B cell (primary cell): ENCODE measurements at regions not wholly inside any gene's neighbourhood (a gene's known extent, or its start where the extent isn't known, plus 50 kb on each side); places are given as distances from the start of the nearest gene placed in this dataset.

Source experiments
- ATAC-seq: fragments of 200-7000 bp; cut with Tn5 transposase; one replicate; pipeline ENCODE4 v1.10.0; 2021; ENCODE audit warnings: low read depth, mild to moderate bottlenecking, moderate number of reproducible peaks, moderate library complexity
- CTCF ChIA-PET: fragments of 350-600 bp; sonication (Branson Sonifier 250); formaldehyde crosslinking; loops from one replicate; lab custom pipeline; 2021; ENCODE audit warnings: antibody characterized with exemption, inconsistent platforms; lab: Charles Lee
- POLR2A ChIA-PET: fragments of 350-600 bp; sonication (Branson Sonifier 250); formaldehyde crosslinking; loops from one replicate; lab custom pipeline; 2021; ENCODE audit warnings: antibody characterized with exemption; lab: Charles Lee
- DNase-seq: peaks from one replicate; pipeline ENCODE4 v3.0.0; 2013
- H2AFZ ChIP-seq: 2 replicates; pipeline ENCODE4 v1.6.1; 2012; ENCODE audit warnings: mild to moderate bottlenecking, low read depth, low read length; ENCODE audit not compliant: insufficient read depth, poor library complexity, severe bottlenecking
- H3K27ac ChIP-seq, 2 donors: 1 replicate in 1 of 2; 2 replicates in 1 of 2; pipeline ENCODE4 v1.5.1; 2012 to 2013; ENCODE audit warnings: low read length in 2 of 2, mild to moderate bottlenecking in 2 of 2, moderate library complexity in 1 of 2
- H3K27me3 ChIP-seq, 4 experiments: fragments of 200-600 bp in 1 of 4; sonication (generic) in 1 of 4; replicated peaks in 1 of 4; 1 replicate in 2 of 4; 2 replicates in 2 of 4; pipeline versions ENCODE4 v1.6.1 to v1.7.0; 2013 to 2016; ENCODE audit warnings: low read length in 3 of 4, mild to moderate bottlenecking in 2 of 4, mixed read lengths in 1 of 4, moderate library complexity in 1 of 4; ENCODE audit not compliant: insufficient read depth in 4 of 4, control insufficient read depth in 3 of 4; ENCODE audit errors: control extremely low read depth in 1 of 4
- H3K36me3 ChIP-seq, 2 experiments: replicated peaks in 1 of 2; 1 replicate in 1 of 2; 2 replicates in 1 of 2; pipeline versions ENCODE4 v1.6.1 to v1.7.1; 2013; ENCODE audit warnings: low read length in 1 of 2; ENCODE audit not compliant: insufficient read depth in 2 of 2, control insufficient read depth in 1 of 2; ENCODE audit errors: control extremely low read depth in 1 of 2, extremely low read depth in 1 of 2
- H3K4me1 ChIP-seq, 2 donors: fragments of 200-600 bp in 1 of 2; sonication (generic) in 1 of 2; 1 replicate in 1 of 2; 2 replicates in 1 of 2; pipeline versions ENCODE4 v1.5.1 to v1.6.1; 2013 to 2017; ENCODE audit warnings: low read length in 2 of 2; ENCODE audit not compliant: control insufficient read depth in 2 of 2, insufficient read depth in 2 of 2
- H3K4me2 ChIP-seq: replicated peaks from 2 replicates; pipeline ENCODE3; 2012; ENCODE audit warnings: mild to moderate bottlenecking, low read depth, low read length; ENCODE audit not compliant: poor library complexity, severe bottlenecking
- H3K4me3 ChIP-seq, 5 experiments: fragments of 200-600 bp in 1 of 5; sonication (generic) in 1 of 5; 1 replicate in 3 of 5; 2 replicates in 2 of 5; pipeline versions ENCODE4 v1.5.1 to v1.7.0; 2011 to 2016; ENCODE audit warnings: low read length in 4 of 5, mild to moderate bottlenecking in 4 of 5, low read depth in 2 of 5, control low read depth in 1 of 5, moderate library complexity in 1 of 5; ENCODE audit not compliant: insufficient read depth in 1 of 5; ENCODE audit errors: control extremely low read depth in 1 of 5, extremely low read depth in 1 of 5
- H3K79me2 ChIP-seq: fragments of 200-600 bp; sonication (generic); one replicate; pipeline ENCODE4 v1.6.0; 2016; ENCODE audit warnings: low read length; ENCODE audit not compliant: control insufficient read depth, insufficient read depth
- H3K9ac ChIP-seq: fragments of 200-600 bp; sonication (generic); 2 replicates; pipeline ENCODE4 v1.6.1; 2017; ENCODE audit warnings: mild to moderate bottlenecking, low read length, moderate library complexity
- H3K9me3 ChIP-seq, 3 donors: one replicate each; pipeline versions ENCODE4 v1.6.1 to v1.7.1; 2013; ENCODE audit warnings: low read length in 2 of 3; ENCODE audit not compliant: control insufficient read depth in 2 of 3, insufficient read depth in 1 of 3; ENCODE audit errors: control extremely low read depth in 1 of 3
- H4K20me1 ChIP-seq: 2 replicates; pipeline ENCODE4 v1.6.0; 2012; ENCODE audit warnings: mild to moderate bottlenecking, low read length; ENCODE audit not compliant: insufficient read depth, control insufficient read depth, poor library complexity, severe bottlenecking
- H3K27ac Mint-ChIP-seq: one replicate; pipeline ENCODE4 v1.8.0; 2021; ENCODE audit warnings: mixed read lengths
- H3K27me3 Mint-ChIP-seq: one replicate; pipeline ENCODE4 v1.8.0; 2021; ENCODE audit warnings: mixed read lengths
- H3K4me1 Mint-ChIP-seq: one replicate; pipeline ENCODE4 v1.8.0; 2021; ENCODE audit warnings: mixed read lengths
- H3K4me3 Mint-ChIP-seq: one replicate; pipeline ENCODE4 v1.8.0; 2021; ENCODE audit warnings: mixed read lengths
- H3K9me3 Mint-ChIP-seq: one replicate; pipeline ENCODE4 v1.8.0; 2022; ENCODE audit warnings: mixed read lengths; ENCODE audit not compliant: insufficient read depth
- EZH2 ChIP-seq: IDR thresholded peaks from 2 replicates; pipeline ENCODE4 v1.6.1; 2012; ENCODE audit warnings: borderline replicate concordance, low read depth, mild to moderate bottlenecking, moderate library complexity, low read length; ENCODE audit not compliant: insufficient read depth, poor library complexity, severe bottlenecking
- WGBS: methylation state at CpG from one replicate; pipeline ENCODE4 v1.1.5; 2013; ENCODE audit warnings: missing lambda C conversion rate; ENCODE audit not compliant: insufficient coverage; 5-methylcytosine and 5-hydroxymethylcytosine counted together
- intact Hi-C: fragments of 100-400 bp; cut with micrococcal nuclease; formaldehyde crosslinking; loops from one replicate; pipeline ENCODE4 v1.10.0; 2022
- TF ChIP-seq, protein P1 (sequence below): fragments of 200-600 bp; IDR thresholded peaks from one replicate; pipeline ENCODE4 v1.8.0; 2022; ENCODE audit warnings: antibody characterized with exemption, mild to moderate bottlenecking

DNA sequence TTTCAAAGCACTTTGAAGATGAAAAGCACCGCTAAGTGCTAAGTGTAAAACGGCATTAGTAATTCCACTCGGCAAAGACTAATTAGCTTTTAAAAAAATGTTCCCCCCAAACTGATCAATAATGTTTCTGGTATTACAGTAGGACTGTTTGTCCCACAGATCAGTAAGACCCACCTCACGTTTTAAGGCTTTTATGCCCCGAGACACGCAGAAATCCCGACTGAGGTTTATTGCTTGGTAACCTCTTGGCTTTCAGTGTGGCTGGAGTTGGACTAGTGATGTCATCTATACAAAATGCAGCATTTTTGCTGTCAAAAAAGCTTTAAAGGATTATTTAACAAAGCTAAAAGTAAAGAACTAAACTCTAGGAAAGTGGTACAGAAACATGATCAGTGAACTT lies 414.6 kb upstream of the PSMD7 start:
- H3K9me3 ChIP-seq = no peaks in the 10 kb centered on the region
- H3K27me3 ChIP-seq = peaks cover 0 to 5% (median 0%) of the 10 kb centered on the region in 4 experiments
- H4K20me1 ChIP-seq = no peaks in the 10 kb centered on the region
- 80% methylated on average over 3 of the region's 7 CpGs for WGBS
- TF ChIP-seq EZH2 = no peak
- TF ChIP-seq, protein P1, sequence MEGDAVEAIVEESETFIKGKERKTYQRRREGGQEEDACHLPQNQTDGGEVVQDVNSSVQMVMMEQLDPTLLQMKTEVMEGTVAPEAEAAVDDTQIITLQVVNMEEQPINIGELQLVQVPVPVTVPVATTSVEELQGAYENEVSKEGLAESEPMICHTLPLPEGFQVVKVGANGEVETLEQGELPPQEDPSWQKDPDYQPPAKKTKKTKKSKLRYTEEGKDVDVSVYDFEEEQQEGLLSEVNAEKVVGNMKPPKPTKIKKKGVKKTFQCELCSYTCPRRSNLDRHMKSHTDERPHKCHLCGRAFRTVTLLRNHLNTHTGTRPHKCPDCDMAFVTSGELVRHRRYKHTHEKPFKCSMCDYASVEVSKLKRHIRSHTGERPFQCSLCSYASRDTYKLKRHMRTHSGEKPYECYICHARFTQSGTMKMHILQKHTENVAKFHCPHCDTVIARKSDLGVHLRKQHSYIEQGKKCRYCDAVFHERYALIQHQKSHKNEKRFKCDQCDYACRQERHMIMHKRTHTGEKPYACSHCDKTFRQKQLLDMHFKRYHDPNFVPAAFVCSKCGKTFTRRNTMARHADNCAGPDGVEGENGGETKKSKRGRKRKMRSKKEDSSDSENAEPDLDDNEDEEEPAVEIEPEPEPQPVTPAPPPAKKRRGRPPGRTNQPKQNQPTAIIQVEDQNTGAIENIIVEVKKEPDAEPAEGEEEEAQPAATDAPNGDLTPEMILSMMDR = no peak
- H3K4me1 Mint-ChIP-seq = no peaks in the 10 kb centered on the region
- no peak overlapping the region for H3K4me3 Mint-ChIP-seq
- no peaks in the 10 kb centered on the region for H3K4me1 ChIP-seq
- intact Hi-C loops = no loop called here
- no peaks in the 10 kb centered on the region for H3K36me3 ChIP-seq
- H2AFZ ChIP-seq = no peak overlapping the region
- H3K4me3 ChIP-seq = no peak overlapping the region
- no peak for ATAC-seq
- H3K9me3 Mint-ChIP-seq = no peaks in the 10 kb centered on the region
- no peak overlapping the region for H3K4me2 ChIP-seq
- DNase-seq = no peak
- H3K27ac Mint-ChIP-seq = no peak overlapping the region
- no peak overlapping the region for H3K9ac ChIP-seq
- peaks cover 12% of the 10 kb centered on the region for H3K27me3 Mint-ChIP-seq
- no peak overlapping the region for H3K27ac ChIP-seq
- H3K79me2 ChIP-seq = no peaks in the 10 kb centered on the region
- POLR2A ChIA-PET = no interaction called here
- CTCF ChIA-PET = interaction anchor here (1.1 kb wide), 1 partner anchor 10 kb away, joined by 3 read pairs; no protein-coding TSS in a partner anchor

DNA sequence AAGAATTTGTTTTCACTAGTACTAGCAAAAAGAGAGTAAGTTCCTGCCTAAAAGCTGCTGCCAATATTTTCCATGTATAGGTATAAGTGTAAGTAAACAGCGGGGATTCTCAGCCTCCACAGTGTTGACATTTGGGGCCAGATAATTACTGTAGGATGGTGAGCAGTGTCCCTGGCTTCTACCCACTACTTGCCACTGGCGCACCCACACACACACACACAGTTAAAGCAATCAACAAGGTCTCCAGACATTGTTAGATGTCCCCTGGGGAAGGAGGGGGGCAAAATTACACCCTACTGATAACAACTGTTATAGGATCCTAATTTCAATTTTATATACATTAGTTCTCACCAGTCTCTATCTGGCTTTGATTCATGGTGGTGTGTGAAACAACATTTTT lies 417.0 kb upstream of the PSMD7 start:
- no peak for TF ChIP-seq EZH2
- TF ChIP-seq, protein P1 = no peak
- no peaks in the 10 kb centered on the region for H3K79me2 ChIP-seq
- ChIA-PET POLR2A (no interaction called here), CTCF (no interaction called here)
- intact Hi-C loops = loop anchor here (5.0 kb wide), 1 partner anchor 1377 kb away; no protein-coding TSS in a partner anchor
- H3K4me2 ChIP-seq = no peak overlapping the region
- no peak overlapping the region for H2AFZ ChIP-seq
- H3K9me3 ChIP-seq = no peaks in the 10 kb centered on the region
- Mint-ChIP-seq H3K4me1 (no peaks in the 10 kb centered on the region), H3K4me3 (no peak overlapping the region), H3K9me3 (no peaks in the 10 kb centered on the region), H3K27me3 (peaks cover 3% of the 10 kb centered on the region), H3K27ac (no peak overlapping the region)
- no peak overlapping the region for H3K4me3 ChIP-seq
- no peaks in the 10 kb centered on the region for H3K4me1 ChIP-seq
- H3K9ac ChIP-seq = no peak overlapping the region
- H3K36me3 ChIP-seq = no peaks in the 10 kb centered on the region
- no peak overlapping the region for H3K27ac ChIP-seq
- no peak for ATAC-seq
- no peaks in the 10 kb centered on the region for H3K27me3 ChIP-seq
- DNase-seq = no peak
- WGBS = no CpG with 5 or more reads among the region's 2 CpGs
- no peaks in the 10 kb centered on the region for H4K20me1 ChIP-seq
